ENCODE measurements at regions not wholly inside any gene's neighbourhood (a gene's known extent, or its start where the extent isn't known, plus 50 kb on each side); places are given as distances from the start of the nearest gene placed in this dataset.

DNA sequence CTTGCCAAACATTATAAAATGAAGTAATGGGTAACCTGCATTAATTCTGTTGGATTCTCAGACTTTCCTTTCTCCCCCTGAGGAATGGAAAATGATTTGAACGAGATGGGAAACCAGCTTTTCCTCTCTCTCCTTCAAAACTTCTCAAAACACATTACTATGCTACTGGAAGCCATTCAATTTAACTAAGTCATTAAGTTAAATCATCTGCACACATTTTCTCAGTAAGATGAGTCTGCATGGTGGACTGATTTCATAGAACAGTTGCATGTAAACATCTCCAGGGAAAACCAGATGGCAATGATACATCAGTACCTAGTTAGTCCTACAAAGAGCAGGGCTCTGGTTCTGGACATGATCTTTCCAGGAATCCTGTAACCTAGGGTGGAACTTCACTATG lies 59.9 kb downstream of the BMP4 start:
- DNase-seq (ENCODE audit: low read depth, low spot score) = no peak

DNA sequence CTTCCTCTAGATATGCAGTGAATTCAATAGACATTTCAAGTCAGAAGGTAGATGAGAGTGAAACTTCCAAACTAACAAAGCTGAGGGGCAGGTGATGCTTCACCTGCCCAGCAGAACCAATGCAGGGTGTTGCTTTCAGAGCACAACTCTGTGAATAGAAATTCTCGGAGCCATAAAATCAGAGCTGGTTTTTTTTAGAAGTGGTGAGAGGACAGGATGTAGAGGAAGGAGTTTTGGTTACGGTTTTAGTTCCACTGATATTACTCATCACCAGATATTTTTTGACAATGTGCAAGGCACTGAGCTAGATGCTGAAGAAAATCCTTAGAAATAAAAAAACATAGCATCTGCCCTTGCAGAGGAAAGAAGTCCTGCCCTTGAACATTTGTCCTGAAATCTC lies 62.2 kb downstream of the BMP4 start:
- no peak for DNase-seq (ENCODE audit: low read depth, low spot score)

DNA sequence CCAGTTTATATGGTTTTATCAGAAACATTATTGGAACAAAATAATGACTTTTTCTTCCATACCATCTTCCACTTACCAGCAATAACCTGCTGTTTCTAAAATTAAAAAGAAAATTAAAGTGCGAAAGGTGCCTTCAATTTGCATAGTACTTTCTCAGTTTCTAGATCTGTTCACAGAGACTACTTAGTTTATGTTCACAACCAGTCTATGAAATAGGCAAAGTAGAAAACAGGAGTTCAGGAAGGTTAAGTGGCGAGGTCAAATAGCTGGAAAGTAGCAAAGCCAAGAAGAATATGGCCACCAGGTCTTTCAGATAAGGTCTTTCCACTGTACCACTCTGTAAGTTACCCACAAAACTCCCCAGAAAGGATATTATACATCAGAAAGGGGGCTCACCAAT lies 63.3 kb downstream of the BMP4 start:
- DNase-seq (ENCODE audit: low read depth, low spot score) = no peak

GRCh38 chr14:53890611-53891101 lies 66.0 kb downstream of the BMP4 start:
- no peak for DNase-seq (ENCODE audit: low read depth, low spot score)

DNA sequence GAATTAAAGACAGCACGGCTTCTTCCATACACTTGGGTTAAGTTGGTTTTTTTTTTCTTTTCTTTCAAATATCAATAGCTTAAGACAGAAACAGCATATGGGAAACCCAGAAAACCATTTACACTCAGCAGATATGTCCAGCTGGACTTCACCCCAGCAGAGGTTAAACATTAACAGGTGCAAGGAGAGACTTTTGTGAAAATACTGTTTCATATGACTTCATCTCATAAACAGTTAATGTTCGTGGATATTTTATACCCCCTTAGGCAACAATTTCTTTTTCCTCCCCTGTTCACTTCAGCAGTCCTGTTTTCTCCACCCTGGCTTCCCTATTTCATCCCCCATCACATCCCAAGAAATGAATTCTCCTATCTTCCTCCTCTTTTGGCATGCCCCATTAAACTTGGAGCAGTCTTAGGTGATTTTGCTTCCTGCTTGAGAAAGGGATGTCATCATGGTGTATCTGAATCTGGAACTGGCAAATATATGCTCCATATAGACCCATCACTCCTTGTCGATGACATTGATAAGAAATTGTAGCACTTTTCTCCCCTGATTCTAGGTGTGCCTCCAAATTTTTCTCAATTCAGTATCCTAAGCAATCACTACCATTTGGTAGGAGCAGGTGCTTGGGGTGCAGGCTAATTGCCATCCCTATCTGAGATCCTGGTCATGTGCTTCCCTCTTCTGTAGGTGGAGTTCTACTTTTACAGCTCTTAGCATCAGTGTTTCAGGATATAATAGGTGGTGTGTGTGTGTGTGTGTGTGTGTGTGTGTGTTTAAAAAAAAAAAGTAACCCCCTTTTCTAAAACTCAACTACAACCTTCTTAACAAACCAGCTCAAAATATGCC lies 67.9 kb downstream of the BMP4 start:
- DNase-seq (ENCODE audit: low read depth, low spot score) = no peak

DNA sequence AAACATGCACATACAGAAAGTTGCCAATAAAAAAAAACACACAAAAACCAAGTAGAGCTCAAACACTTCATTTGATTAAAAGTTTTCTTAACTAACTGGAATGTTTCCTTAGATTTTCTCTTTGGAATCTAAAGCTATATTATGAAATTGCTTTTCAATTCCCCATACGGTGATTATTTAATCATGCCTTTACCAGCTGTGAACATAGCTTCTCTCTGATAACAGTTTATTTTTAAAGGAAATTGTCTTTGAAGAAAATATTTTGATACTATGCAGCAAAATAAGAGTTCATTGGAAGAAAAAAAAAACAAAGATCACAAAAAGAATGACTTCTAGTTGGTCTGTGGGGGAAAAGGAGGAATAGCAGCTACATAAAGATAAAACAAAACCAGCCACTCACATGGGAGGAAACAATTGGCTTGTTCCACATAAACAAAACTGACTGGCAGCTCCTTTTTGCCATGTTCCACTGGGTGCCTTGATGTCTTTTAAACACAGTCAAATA lies 71.4 kb downstream of the BMP4 start:
- no peak for DNase-seq (ENCODE audit: low read depth, low spot score)

DNA sequence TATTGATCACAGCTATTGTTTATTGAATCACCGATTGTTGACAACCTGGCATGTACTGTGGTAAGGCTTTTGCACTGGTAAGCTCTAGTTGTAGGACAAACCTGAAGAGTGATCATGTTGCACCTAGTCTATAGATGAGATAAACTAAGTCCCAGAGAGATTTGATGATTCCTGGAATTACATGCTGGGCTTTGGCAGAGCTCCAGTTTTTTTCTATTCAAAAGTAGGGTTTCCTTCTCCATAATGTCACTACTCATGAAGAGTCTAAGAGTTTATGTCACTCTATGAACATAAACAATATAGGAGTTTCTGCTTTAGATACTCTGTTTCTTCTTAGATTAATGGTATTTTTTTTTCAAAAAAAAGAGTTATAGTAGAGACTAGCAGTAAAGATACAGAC lies 72.0 kb downstream of the BMP4 start:
- DNase-seq (ENCODE audit: low read depth, low spot score) = no peak

- DNase-seq (ENCODE audit: low read depth, low spot score) = no peak
Observed at GRCh38 chr14:53883739-53884138, 72.9 kb downstream of the BMP4 start.

GRCh38 chr14:53882684-53883083 lies 73.9 kb downstream of the BMP4 start:
- DNase-seq (ENCODE audit: low read depth, low spot score) = no peak

- DNase-seq (ENCODE audit: low read depth, low spot score) = no peak
Observed at GRCh38 chr14:53881921-53882320, 74.7 kb downstream of the BMP4 start.

GRCh38 chr14:53881161-53881871 lies 75.3 kb downstream of the BMP4 start:
- DNase-seq (ENCODE audit: low read depth, low spot score) = no peak

- no peak for DNase-seq (ENCODE audit: low read depth, low spot score)
Observed at GRCh38 chr14:53880761-53881160, 75.9 kb downstream of the BMP4 start.

DNA sequence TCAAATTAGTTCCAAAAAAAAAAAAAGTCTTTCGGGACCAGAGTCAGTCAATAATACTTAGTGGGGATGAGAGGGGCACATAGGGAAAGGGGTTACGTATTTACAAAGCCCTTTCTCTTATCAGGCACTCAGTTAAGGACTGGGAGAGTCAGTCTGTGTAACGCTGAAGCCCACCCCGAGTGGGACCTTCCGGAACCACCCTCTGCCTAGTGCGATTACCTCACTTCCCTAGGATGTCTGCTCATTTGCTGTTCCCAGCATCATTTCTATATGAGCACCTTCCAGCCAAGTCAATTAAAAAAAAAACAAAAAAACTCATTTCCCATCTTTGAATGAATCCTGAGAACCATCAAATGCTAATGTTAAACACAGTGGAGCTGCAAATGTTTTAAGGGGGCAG lies 76.9 kb downstream of the BMP4 start:
- DNase-seq (ENCODE audit: low read depth, low spot score) = no peak

- DNase-seq (ENCODE audit: low read depth, low spot score) = no peak
Observed at GRCh38 chr14:53879022-53879686, 77.5 kb downstream of the BMP4 start.

DNA sequence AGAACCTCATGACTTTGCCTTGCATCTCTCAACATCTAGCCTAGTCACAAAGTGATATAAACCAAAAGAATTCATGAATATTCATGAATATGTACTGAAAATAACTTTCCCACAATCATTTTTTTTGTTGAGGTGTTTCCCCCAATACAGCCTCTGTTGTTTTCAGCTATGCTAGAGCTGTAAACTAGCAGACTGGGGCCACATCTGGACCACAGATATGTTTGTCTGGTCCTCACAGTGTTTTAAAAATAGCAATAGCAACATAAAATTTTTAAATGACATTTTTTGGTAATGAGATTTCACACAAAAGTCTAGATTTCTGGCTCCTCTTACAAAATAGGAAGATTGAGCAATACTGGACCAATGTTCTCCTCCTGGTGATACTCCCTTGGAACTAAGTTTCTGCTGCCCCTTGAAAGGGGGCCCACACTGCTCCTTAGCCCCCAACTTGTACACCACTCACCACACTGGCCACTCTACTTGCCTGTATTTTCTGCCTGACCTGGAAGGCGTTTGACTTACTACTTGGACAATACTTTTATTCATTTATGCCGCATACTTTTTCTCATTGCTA lies 81.2 kb downstream of the BMP4 start:
- no peak for DNase-seq (ENCODE audit: low read depth, low spot score)

- DNase-seq (ENCODE audit: low read depth, low spot score) = no peak
Observed at GRCh38 chr14:53874704-53875103, 81.9 kb downstream of the BMP4 start.

- no peak for DNase-seq (ENCODE audit: low read depth, low spot score)
Observed at GRCh38 chr14:53872681-53873089, 83.9 kb downstream of the BMP4 start.

DNA sequence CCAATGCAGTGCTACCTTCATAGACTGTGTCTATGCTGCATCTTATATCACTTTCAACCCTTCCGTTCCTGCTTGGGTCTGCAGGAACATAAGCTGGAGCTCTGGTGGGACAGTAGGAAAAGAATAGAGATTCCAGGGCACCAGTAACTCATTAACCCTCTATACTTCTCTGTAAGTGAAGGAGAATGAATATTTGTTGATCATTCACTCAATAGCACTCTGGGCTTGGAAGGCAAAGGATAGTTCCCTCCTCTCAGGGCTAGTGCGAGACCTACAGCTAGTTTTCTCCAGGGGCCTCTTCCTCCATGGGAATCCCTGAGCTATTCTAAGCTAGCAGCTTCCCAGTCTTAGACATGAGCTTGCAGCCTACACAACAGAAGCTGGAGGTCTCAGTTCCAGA lies 84.7 kb downstream of the BMP4 start:
- no peak for DNase-seq (ENCODE audit: low read depth, low spot score)

DNA sequence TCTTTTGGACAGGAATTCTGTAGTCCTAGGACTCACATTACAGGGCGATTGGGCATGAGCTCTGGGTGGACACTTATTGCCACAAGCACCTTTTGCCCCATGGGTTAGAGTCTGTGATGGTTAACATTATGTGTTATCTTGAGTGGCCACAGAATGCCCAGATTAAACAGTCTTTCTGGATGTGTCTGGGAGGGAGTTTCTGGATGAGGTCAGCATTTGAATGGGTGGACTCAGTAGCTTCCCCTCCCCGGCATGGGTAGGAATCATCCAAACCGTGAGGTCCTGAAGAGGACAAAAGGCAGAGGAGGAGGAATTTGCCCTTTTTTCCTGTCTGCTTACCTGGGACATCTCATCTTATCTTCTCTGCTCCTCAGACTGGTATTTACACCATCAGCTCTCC lies 85.6 kb downstream of the BMP4 start:
- DNase-seq (ENCODE audit: low read depth, low spot score) = no peak

DNA sequence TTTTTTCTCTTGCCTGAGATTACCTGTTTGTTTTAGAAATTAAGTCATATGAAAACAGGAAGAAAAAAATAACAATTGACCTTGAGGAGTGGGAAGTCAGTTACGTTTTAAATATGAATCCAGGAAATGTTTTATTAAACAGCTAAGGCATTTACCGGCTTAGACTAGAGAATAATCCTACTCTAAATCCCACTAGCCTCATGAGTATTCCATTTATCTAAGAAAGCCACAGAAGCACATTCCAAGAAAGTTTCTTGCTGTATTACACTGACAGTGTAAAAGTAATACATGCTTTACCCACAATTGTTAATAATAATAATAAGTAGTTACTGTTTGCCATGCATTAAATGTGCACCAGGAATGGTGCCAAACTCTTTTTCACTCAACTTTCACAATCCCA lies 90.9 kb downstream of the BMP4 start:
- no peak for DNase-seq (ENCODE audit: low read depth, low spot score)

DNA sequence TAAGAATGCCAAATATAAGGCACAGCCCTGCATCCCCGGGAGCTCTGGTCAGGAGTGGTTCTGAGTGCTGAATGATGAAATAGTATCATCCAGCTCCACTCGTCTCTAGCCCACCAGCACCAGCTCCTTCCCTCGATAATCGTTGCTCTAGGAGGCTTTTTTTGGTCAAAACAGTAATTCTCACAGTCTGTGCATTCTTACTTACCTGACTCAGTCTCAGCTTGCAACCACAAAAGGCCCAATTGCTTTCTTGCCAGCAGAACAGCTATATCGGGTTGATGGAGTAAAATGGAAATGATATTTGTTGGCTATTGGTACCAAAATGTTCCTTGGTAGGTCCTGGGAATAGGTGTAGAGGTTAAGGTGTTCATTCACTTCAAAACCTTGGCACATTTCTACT lies 94.8 kb downstream of the BMP4 start:
- DNase-seq (ENCODE audit: low read depth, low spot score) = no peak

GRCh38 chr14:53858345-53858684 lies 98.3 kb downstream of the BMP4 start:
- DNase-seq (ENCODE audit: low read depth, low spot score) = no peak
